ENCODE measurements at regions not wholly inside any gene's neighbourhood (a gene's known extent, or its start where the extent isn't known, plus 50 kb on each side); places are given as distances from the start of the nearest gene placed in this dataset.

GRCh38 chr3:111282024-111282423 is 210.4 kb downstream of the NECTIN3 start:
- TF ChIP-seq, protein P1, sequence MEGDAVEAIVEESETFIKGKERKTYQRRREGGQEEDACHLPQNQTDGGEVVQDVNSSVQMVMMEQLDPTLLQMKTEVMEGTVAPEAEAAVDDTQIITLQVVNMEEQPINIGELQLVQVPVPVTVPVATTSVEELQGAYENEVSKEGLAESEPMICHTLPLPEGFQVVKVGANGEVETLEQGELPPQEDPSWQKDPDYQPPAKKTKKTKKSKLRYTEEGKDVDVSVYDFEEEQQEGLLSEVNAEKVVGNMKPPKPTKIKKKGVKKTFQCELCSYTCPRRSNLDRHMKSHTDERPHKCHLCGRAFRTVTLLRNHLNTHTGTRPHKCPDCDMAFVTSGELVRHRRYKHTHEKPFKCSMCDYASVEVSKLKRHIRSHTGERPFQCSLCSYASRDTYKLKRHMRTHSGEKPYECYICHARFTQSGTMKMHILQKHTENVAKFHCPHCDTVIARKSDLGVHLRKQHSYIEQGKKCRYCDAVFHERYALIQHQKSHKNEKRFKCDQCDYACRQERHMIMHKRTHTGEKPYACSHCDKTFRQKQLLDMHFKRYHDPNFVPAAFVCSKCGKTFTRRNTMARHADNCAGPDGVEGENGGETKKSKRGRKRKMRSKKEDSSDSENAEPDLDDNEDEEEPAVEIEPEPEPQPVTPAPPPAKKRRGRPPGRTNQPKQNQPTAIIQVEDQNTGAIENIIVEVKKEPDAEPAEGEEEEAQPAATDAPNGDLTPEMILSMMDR (IDR thresholded peaks at IDR 0.05; ENCODE audit: low read depth, low read length), result no peak
- Histone ChIP-seq H3K4me3 (ENCODE audit: low read depth, low read length) (no peak overlapping the region), H3K27ac (ENCODE audit: low read depth, low read length) (no peak overlapping the region), H3K9me3 (ENCODE audit: control insufficient read depth, insufficient read depth, low read length) (no peaks in the 10 kb centered on the region), H3K27me3 (ENCODE audit: control insufficient read depth, insufficient read depth, low read length) (no peaks in the 10 kb centered on the region)
- CTCF ChIA-PET, result no interaction called here
- no peak for DNase-seq (ENCODE audit: low read depth, low spot score)
- POLR2A ChIA-PET, result no interaction called here

GRCh38 chr3:111283165-111283564 is 211.5 kb downstream of the NECTIN3 start:
- H3K27me3 ChIP-seq (ENCODE audit: control insufficient read depth, insufficient read depth, low read length), result no peaks in the 10 kb centered on the region
- H3K4me3 ChIP-seq (ENCODE audit: low read depth, low read length), result no peak overlapping the region
- DNase-seq (ENCODE audit: low read depth, low spot score), result no peak
- TF ChIP-seq, protein P1 (IDR thresholded peaks at IDR 0.05; ENCODE audit: low read depth, low read length), result no peak
- POLR2A ChIA-PET, result no interaction called here
- CTCF ChIA-PET, result no interaction called here
- no peaks in the 10 kb centered on the region for H3K9me3 ChIP-seq (ENCODE audit: control insufficient read depth, insufficient read depth, low read length)
- no peak overlapping the region for H3K27ac ChIP-seq (ENCODE audit: low read depth, low read length)

- Histone ChIP-seq H3K27ac (ENCODE audit: low read depth, low read length) (no peak overlapping the region), H3K4me3 (ENCODE audit: low read depth, low read length) (no peak overlapping the region), H3K9me3 (ENCODE audit: control insufficient read depth, insufficient read depth, low read length) (no peaks in the 10 kb centered on the region), H3K27me3 (ENCODE audit: control insufficient read depth, insufficient read depth, low read length) (no peaks in the 10 kb centered on the region)
- ChIA-PET CTCF (interaction anchor here (1.5 kb wide), 1 partner anchor 53 kb away, joined by 5 read pairs; no protein-coding TSS in a partner anchor), POLR2A (no interaction called here)
- no peak for DNase-seq (ENCODE audit: low read depth, low spot score)
- TF ChIP-seq, protein P1 (IDR thresholded peaks at IDR 0.05; ENCODE audit: low read depth, low read length), result no peak
These were observed 213.0 kb downstream of the NECTIN3 start for GRCh38 chr3:111284503-111285183.

- TF ChIP-seq, protein P1 (IDR thresholded peaks at IDR 0.05; ENCODE audit: low read depth, low read length), result no peak
- Histone ChIP-seq H3K4me3 (ENCODE audit: low read depth, low read length) (no peak overlapping the region), H3K9me3 (ENCODE audit: control insufficient read depth, insufficient read depth, low read length) (no peaks in the 10 kb centered on the region), H3K27ac (ENCODE audit: low read depth, low read length) (no peak overlapping the region), H3K27me3 (ENCODE audit: control insufficient read depth, insufficient read depth, low read length) (no peaks in the 10 kb centered on the region)
- no peak for DNase-seq (ENCODE audit: low read depth, low spot score)
- ChIA-PET POLR2A (no interaction called here), CTCF (interaction anchor here (1.5 kb wide), 1 partner anchor 53 kb away, joined by 5 read pairs; no protein-coding TSS in a partner anchor)
These were observed 213.5 kb downstream of the NECTIN3 start for GRCh38 chr3:111285184-111285538.

- no peak for DNase-seq (ENCODE audit: low read depth, low spot score)
- ChIA-PET CTCF (no interaction called here), POLR2A (no interaction called here)
- H3K27me3 ChIP-seq (ENCODE audit: control insufficient read depth, insufficient read depth, low read length), result no peaks in the 10 kb centered on the region
- H3K27ac ChIP-seq (ENCODE audit: low read depth, low read length), result no peak overlapping the region
- no peaks in the 10 kb centered on the region for H3K9me3 ChIP-seq (ENCODE audit: control insufficient read depth, insufficient read depth, low read length)
- TF ChIP-seq, protein P1 (IDR thresholded peaks at IDR 0.05; ENCODE audit: low read depth, low read length), result no peak
- no peak overlapping the region for H3K4me3 ChIP-seq (ENCODE audit: low read depth, low read length)
These were observed 214.1 kb downstream of the NECTIN3 start for GRCh38 chr3:111285694-111286093.
